A549 (cell line): ENCODE measurements at regions not wholly inside any gene's neighbourhood (a gene's known extent, or its start where the extent isn't known, plus 50 kb on each side); places are given as distances from the start of the nearest gene placed in this dataset.

Experiments used
- ATAC-seq, 2 experiments: fragments of 200-7000 bp in 1 of 2; fragments of >200 bp in 1 of 2; cut with Nextera tagmentation in 1 of 2; cut with Tn5 transposase in 1 of 2; 3 replicates each; pipeline versions ENCODE4 v1.8.0 to v1.9.1; 2018 to 2020; ENCODE audit warnings: mild to moderate bottlenecking in 1 of 2, moderate library complexity in 1 of 2
- CTCF ChIA-PET: fragments of 300-600 bp; sonication (Branson Sonifier 250); formaldehyde crosslinking; extraction: SDS; loops from one replicate; lab custom pipeline; 2021; ENCODE audit warnings: antibody characterized with exemption, inconsistent platforms; lab: Yijun Ruan, JAX
- POLR2A ChIA-PET: fragments of 350-600 bp; formaldehyde crosslinking; extraction: SDS; loops from one replicate; lab custom pipeline; 2021; ENCODE audit warnings: antibody characterized with exemption, inconsistent platforms; lab: Yijun Ruan, JAX
- DNase-seq, 2 experiments: peaks; one replicate each; pipeline versions ENCODE4 v3.0.0 to v3.0.0-alpha.2; 2011 to 2016; ENCODE audit warnings: low read depth in 1 of 2, low spot score in 1 of 2
- FAIRE-seq: peaks from 2 replicates; lab custom pipeline; 2011; peaks lifted over from hg19 to GRCh38; lab: Jason Lieb, UNC
- H3K27ac ChIP-seq, 2 experiments: fragments of >200 bp; sonication (Bioruptor Twin); formaldehyde crosslinking; 3 replicates each; pipeline ENCODE4 v1.5.1; 2016 to 2017
- H3K4me1 ChIP-seq: fragments of >200 bp; sonication (Bioruptor Twin); formaldehyde crosslinking; 3 replicates; pipeline ENCODE4 v1.6.1; 2016
- H3K4me2 ChIP-seq: fragments of >200 bp; sonication (Bioruptor Twin); formaldehyde crosslinking; 3 replicates; pipeline ENCODE4 v1.6.1; 2016
- H3K4me3 ChIP-seq: fragments of >200 bp; sonication (Bioruptor Twin); formaldehyde crosslinking; 3 replicates; pipeline ENCODE4 v1.5.1; 2016
- H3K9me3 ChIP-seq: fragments of >200 bp; sonication (Bioruptor Twin); formaldehyde crosslinking; 3 replicates; pipeline ENCODE4 v1.6.1; 2016
- BHLHE40 ChIP-seq: IDR thresholded peaks from 2 replicates; pipeline ENCODE4 v1.6.1; 2012; ENCODE audit warnings: low read depth, low read length, inconsistent platforms
- CBX2 ChIP-seq: fragments of 200-600 bp; sonication (generic); IDR thresholded peaks from 2 replicates; pipeline ENCODE4 v1.6.1; 2016; ENCODE audit warnings: low read depth, mild to moderate bottlenecking, borderline replicate concordance
- CBX8 ChIP-seq: fragments of 200-600 bp; sonication (generic); IDR thresholded peaks from 2 replicates; pipeline ENCODE4 v1.6.1; 2016
- CEBPB ChIP-seq, 2 experiments: fragments of >200 bp in 1 of 2; sonication (Bioruptor Twin) in 1 of 2; formaldehyde crosslinking in 1 of 2; IDR thresholded peaks; 2 replicates each; pipeline ENCODE4 v1.6.1; 2012 to 2016
- FOSB ChIP-seq: fragments of 250-450 bp; sonication (Bioruptor Pico); IDR thresholded peaks from 2 replicates; pipeline ENCODE4 v1.5.0; 2020; ENCODE audit warnings: mild to moderate bottlenecking, moderate library complexity
- FOSL2 ChIP-seq, 2 experiments: fragments of 450-650 bp in 1 of 2; fragments of >200 bp in 1 of 2; sonication (Bioruptor Twin) in 1 of 2; formaldehyde crosslinking; IDR thresholded peaks; 2 replicates each; pipeline versions ENCODE4 v1.5.0 to v1.6.1; 2016 to 2020; ENCODE audit warnings: mild to moderate bottlenecking in 1 of 2, moderate library complexity in 1 of 2
- HDAC2 ChIP-seq: fragments of 200-600 bp; sonication (generic); IDR thresholded peaks from 2 replicates; pipeline ENCODE4 v1.6.1; 2016
- KDM1A ChIP-seq: fragments of 200-600 bp; sonication (generic); IDR thresholded peaks from 2 replicates; pipeline ENCODE4 v1.6.1; 2016; ENCODE audit warnings: low read depth, mild to moderate bottlenecking
- MAFK ChIP-seq: fragments of 450-650 bp; IDR thresholded peaks from 2 replicates; pipeline ENCODE4 v1.6.1; 2014; ENCODE audit not compliant: partially characterized antibody
- MYC ChIP-seq: IDR thresholded peaks from 2 replicates; pipeline ENCODE4 v1.6.1; 2012; ENCODE audit warnings: mild to moderate bottlenecking, inconsistent platforms, low read length, improper control_type of control experiment, borderline replicate concordance
- NR3C1 ChIP-seq: fragments of >200 bp; sonication (Bioruptor Twin); formaldehyde crosslinking; IDR thresholded peaks from 3 replicates; pipeline ENCODE4 v1.6.1; 2017
- PHF8 ChIP-seq: fragments of 200-600 bp; sonication (generic); IDR thresholded peaks from 2 replicates; pipeline ENCODE4 v1.6.1; 2016; ENCODE audit warnings: low read depth, mild to moderate bottlenecking, antibody characterized with exemption, moderate library complexity, borderline replicate concordance
- RAD21 ChIP-seq, 2 experiments: fragments of >200 bp in 1 of 2; sonication (Bioruptor Twin) in 1 of 2; formaldehyde crosslinking in 1 of 2; IDR thresholded peaks in 1 of 2; conservative IDR thresholded peaks in 1 of 2; 2 replicates in 1 of 2; 3 replicates in 1 of 2; pipeline ENCODE4 v1.6.1; 2012 to 2018; ENCODE audit warnings: inconsistent platforms in 1 of 2
- RARB ChIP-seq: fragments of 250-450 bp; sonication (Bioruptor Pico); IDR thresholded peaks from 2 replicates; pipeline ENCODE4 v1.8.0; 2021; ENCODE audit warnings: mild to moderate bottlenecking, moderate library complexity
- RFX5 ChIP-seq: fragments of 450-650 bp; IDR thresholded peaks from 2 replicates; pipeline ENCODE4 v1.7.1; 2014; ENCODE audit warnings: antibody characterized with exemption, mild to moderate bottlenecking, moderate library complexity
- RNF2 ChIP-seq: fragments of 200-600 bp; sonication (generic); IDR thresholded peaks from 2 replicates; pipeline ENCODE4 v1.6.1; 2016; ENCODE audit warnings: low read depth, mild to moderate bottlenecking, antibody characterized with exemption, moderate library complexity, borderline replicate concordance
- TFCP2L1 ChIP-seq: fragments of 250-450 bp; sonication (Bioruptor Pico); IDR thresholded peaks from 2 replicates; pipeline ENCODE4 v1.5.0; 2021; ENCODE audit warnings: mild to moderate bottlenecking
- ZC3H11A ChIP-seq: fragments of 450-650 bp; IDR thresholded peaks from 2 replicates; pipeline ENCODE4 v1.6.1; 2014; ENCODE audit warnings: antibody characterized with exemption, mild to moderate bottlenecking
- ZNF302 ChIP-seq: fragments of 250-450 bp; sonication (Bioruptor Pico); IDR thresholded peaks from 2 replicates; pipeline ENCODE4 v1.9.0; 2021; ENCODE audit warnings: inconsistent platforms, mild to moderate bottlenecking, moderate library complexity
- ZSCAN20 ChIP-seq: fragments of 250-450 bp; sonication (Bioruptor Pico); IDR thresholded peaks from 2 replicates; pipeline ENCODE4 v1.8.0; 2022; ENCODE audit warnings: mild to moderate bottlenecking, moderate library complexity
- whole genome bisulfite sequencing: methylation state at CpG from one replicate; pipeline ENCODE4 v1.1.6; 2017; ENCODE audit errors: missing lambda C conversion rate; 5-methylcytosine and 5-hydroxymethylcytosine counted together
- TF ChIP-seq, protein P1 (sequence below): fragments of >200 bp; sonication (Bioruptor Twin); formaldehyde crosslinking; IDR thresholded peaks from 3 replicates; pipeline ENCODE4 v1.5.1; 2016

DNA sequence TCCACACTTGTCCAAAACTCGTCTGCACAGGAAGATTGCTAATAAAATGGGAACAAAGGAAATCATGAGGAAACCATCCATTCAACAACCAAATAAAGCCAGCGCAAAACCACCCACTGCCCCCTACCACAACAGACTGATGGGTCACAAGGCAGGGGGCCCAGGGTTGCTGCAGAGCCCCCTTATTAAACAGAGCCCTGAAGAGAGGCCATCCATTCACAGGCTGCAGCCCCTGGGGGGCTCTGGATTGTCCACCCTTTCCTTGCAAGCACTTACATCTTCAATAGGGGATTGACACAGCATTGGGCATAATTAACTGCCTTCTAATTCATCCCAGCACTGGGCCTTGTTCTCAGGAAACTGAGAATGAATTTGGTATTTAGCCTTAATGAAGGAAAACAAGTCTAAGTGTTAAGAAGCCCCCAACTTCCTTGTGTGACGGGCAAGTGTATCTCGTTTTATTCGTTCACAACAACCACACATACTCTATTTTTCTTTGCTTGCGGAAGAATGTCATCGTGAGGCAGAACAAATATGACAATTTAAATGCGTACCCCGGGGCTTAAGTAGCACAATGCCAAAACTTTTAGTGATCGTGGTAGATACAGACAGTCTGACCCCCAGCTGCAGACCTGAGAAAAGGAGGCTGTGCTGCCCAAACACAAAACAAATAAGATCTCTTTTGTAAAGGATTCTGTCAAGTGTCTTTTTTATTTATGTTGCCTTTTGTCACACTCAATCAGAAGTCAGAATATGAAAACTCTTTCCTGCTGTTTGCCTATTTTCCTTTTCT, 144.0 kb downstream of the SEMA6D start:
- H3K27ac ChIP-seq, result no peak overlapping the region
- no peak overlapping the region for H3K4me2 ChIP-seq
- 30% methylated on average over 10 of the region's 10 CpGs for WGBS
- no peak for ATAC-seq
- DNase-seq, result no peak
- POLR2A ChIA-PET, result no interaction called here
- CTCF ChIA-PET, result no interaction called here
- no peak for TF ChIP-seq RAD21 (conservative IDR thresholded peaks at IDR 0.05 in 1 of 2, IDR thresholded peaks at IDR 0.05 in 1 of 2)
- no peak for TF ChIP-seq RFX5
- TF ChIP-seq BHLHE40, result no peak
- no peaks in the 10 kb centered on the region for H3K4me1 ChIP-seq
- H3K9me3 ChIP-seq, result no peaks in the 10 kb centered on the region
- no peak overlapping the region for H3K4me3 ChIP-seq
- FAIRE-seq, result no peak

DNA sequence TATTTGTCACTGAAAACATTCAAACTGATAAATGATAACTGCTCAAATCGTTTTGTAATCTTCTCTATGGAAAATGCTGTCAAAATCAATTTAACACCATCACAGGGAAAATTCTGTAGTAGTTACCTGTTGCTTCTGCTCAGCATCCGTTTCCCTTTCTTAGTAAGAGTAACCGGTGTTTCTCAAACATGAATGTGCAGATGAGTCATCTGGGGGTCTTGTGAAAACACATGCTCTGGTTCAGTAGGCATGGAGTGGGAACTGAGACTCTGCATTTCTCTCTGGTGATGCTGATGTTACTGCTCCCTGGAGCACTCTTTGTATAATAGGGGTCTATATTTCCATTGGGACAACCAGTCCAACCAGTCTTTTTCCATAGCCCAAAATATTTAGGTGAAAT, 145.1 kb downstream of the SEMA6D start:
- 0% methylated on average over 3 of the region's 3 CpGs for WGBS
- FAIRE-seq (no peak), DNase-seq (no peak), ATAC-seq (no peak)
- no peak for TF ChIP-seq RARB (CRISPR knock-in tag)
- no peak overlapping the region for H3K4me3 ChIP-seq
- H3K4me1 ChIP-seq, result no peaks in the 10 kb centered on the region
- ChIA-PET POLR2A (no interaction called here), CTCF (no interaction called here)
- H3K4me2 ChIP-seq, result no peak overlapping the region
- H3K27ac ChIP-seq, result no peak overlapping the region
- no peaks in the 10 kb centered on the region for H3K9me3 ChIP-seq

DNA sequence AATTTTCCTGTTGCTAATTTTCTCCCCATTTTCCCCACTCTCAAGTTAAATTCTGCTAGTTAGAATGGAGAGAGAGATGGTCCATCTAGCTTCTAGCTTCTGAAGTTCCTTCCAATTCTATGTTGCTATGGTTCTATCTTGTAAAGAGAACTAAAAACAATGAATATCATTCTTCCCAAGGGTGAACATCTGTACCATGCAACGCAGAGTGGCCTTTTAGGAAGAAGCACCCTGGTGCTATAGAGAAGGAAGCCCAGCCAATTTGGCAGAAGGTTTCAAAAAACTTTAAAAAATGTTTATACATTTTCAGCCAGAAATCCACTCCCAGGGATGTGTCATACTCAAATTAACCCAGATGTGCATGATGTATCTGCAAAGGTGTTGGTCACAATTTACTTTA, 149.1 kb downstream of the SEMA6D start:
- 7% methylated on average over 1 of the region's 1 CpG for whole genome bisulfite sequencing
- CTCF ChIA-PET, result no interaction called here
- H3K27ac ChIP-seq, result no peak overlapping the region
- FAIRE-seq (no peak), ATAC-seq (no peak), DNase-seq (no peak)
- no peak for TF ChIP-seq NR3C1
- TF ChIP-seq TFCP2L1, result no peak
- no peak for TF ChIP-seq RNF2
- TF ChIP-seq FOSL2 (IDR thresholded peaks at IDR 0.05), result no peak
- TF ChIP-seq FOSL2 (CRISPR knock-in tag; IDR thresholded peaks at IDR 0.05), result no peak
- no peak for TF ChIP-seq ZC3H11A
- no peak for TF ChIP-seq ZSCAN20
- TF ChIP-seq CEBPB (IDR thresholded peaks at IDR 0.05), result no peak
- TF ChIP-seq ZNF302 (CRISPR knock-in tag), result no peak
- no peak for TF ChIP-seq CBX2
- no peak for TF ChIP-seq PHF8
- no peak for TF ChIP-seq HDAC2
- TF ChIP-seq, protein P1, sequence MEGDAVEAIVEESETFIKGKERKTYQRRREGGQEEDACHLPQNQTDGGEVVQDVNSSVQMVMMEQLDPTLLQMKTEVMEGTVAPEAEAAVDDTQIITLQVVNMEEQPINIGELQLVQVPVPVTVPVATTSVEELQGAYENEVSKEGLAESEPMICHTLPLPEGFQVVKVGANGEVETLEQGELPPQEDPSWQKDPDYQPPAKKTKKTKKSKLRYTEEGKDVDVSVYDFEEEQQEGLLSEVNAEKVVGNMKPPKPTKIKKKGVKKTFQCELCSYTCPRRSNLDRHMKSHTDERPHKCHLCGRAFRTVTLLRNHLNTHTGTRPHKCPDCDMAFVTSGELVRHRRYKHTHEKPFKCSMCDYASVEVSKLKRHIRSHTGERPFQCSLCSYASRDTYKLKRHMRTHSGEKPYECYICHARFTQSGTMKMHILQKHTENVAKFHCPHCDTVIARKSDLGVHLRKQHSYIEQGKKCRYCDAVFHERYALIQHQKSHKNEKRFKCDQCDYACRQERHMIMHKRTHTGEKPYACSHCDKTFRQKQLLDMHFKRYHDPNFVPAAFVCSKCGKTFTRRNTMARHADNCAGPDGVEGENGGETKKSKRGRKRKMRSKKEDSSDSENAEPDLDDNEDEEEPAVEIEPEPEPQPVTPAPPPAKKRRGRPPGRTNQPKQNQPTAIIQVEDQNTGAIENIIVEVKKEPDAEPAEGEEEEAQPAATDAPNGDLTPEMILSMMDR, result no peak
- TF ChIP-seq MAFK, result no peak
- no peak for TF ChIP-seq CBX8
- no peak for TF ChIP-seq MYC
- TF ChIP-seq FOSB (CRISPR knock-in tag), result no peak
- TF ChIP-seq KDM1A, result no peak
- no peaks in the 10 kb centered on the region for H3K9me3 ChIP-seq
- POLR2A ChIA-PET, result no interaction called here
- H3K4me3 ChIP-seq, result no peak overlapping the region
- no peak overlapping the region for H3K4me2 ChIP-seq
- no peaks in the 10 kb centered on the region for H3K4me1 ChIP-seq
